ENCODE measurements at regions not wholly inside any gene's neighbourhood (a gene's known extent, or its start where the extent isn't known, plus 50 kb on each side); places are given as distances from the start of the nearest gene placed in this dataset.
"Not testable (repeated sequence)": the region's sequence is repeated elsewhere in the genome, so short reads cannot be mapped to it uniquely, and the experiment has no call there.

DNA sequence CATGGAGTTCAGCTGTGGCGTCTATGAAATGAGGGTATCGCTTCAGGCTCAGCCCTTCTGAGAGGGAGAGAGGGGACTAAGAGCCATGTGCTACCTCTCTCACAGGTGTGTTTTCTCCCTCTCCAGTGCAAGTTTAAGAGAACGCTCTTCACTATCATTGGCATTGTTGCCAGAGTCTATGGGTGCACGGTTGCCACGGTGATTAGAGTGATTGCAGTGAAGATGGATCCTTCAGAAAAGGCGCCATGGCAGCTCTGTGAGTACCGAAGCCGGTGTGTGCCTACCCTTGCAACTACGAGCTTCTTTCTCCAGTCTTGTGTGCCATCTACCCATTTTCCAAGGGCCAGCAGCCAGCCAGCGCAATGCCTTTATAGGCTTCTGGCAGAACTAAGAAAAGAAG, 290.5 kb downstream of the OMA1 start:
- DNase-seq (ENCODE audit: low read depth in 2 of 2), result no peak

DNA sequence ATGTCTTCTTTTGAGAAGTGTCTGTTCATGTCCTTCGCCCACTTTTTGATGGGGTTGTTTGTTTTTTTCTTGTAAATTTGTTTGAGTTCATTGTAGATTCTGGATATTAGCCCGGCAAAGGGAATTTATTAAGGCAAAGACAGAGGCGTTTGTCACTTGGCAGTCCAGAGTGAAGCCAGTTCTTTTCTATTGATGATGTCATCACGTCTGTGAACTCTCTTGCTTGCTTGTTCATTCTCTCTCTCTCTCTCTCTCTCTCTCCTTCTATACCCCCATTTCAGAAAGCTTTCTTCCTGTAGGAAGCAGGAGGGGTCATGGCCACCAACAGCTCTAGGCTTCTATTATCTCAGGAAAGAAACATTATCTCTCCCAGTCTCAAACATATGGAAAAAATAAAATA, 291.3 kb downstream of the OMA1 start:
- DNase-seq (ENCODE audit: low read depth in 2 of 2), result no peak

DNA sequence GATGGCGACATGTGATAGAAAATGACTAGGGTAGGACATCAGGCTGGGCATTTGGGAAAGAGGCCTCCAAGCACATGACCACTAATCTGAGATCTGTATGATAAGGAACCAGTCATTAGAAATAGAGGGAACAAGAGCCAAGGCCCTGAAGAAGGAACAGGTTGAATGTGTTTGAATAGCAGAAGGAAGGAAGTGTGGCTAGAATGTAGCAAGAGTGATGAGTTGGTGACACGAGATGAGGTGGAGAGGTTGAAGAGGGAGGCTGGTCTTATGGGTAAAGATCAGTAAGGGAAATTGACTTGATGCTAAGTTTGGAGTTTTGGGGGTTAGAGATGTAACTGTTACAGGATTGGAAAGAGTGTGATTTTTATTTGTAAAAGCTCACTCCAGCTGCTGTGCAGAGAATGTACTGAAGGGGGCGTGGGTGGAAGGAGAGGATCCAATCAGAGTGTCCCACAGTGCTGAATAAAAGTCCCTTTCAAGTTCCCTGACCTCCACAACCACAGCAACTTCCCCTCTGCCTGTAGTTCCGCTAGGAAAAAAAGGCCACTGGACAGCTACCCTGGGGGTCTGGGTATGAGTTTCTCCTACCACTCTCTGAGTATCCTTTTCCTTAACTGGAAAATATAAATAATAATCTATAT, 295.0 kb downstream of the OMA1 start:
- peak; percentile 17 to 33 for DNase-seq (ENCODE audit: low read depth in 2 of 2)

DNA sequence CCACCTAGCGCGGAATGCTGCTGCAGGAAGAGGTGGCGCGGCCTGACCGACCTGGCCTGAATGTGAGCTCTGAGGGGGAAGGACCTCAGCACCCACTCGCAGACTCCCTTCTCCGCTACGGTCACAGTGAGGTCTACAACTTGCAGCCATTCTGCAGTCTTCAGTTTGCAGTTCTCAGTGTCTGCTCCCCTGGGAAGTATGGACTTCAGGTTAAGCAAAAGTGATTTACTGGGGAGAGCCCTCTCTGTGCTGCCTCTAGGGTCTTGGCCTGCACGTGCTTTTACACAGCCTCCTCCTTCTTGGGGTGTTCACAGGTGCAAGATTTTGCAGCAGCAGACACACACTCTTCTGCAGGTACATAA, 296.0 kb downstream of the OMA1 start:
- no peak for DNase-seq (ENCODE audit: low read depth in 2 of 2)

DNA sequence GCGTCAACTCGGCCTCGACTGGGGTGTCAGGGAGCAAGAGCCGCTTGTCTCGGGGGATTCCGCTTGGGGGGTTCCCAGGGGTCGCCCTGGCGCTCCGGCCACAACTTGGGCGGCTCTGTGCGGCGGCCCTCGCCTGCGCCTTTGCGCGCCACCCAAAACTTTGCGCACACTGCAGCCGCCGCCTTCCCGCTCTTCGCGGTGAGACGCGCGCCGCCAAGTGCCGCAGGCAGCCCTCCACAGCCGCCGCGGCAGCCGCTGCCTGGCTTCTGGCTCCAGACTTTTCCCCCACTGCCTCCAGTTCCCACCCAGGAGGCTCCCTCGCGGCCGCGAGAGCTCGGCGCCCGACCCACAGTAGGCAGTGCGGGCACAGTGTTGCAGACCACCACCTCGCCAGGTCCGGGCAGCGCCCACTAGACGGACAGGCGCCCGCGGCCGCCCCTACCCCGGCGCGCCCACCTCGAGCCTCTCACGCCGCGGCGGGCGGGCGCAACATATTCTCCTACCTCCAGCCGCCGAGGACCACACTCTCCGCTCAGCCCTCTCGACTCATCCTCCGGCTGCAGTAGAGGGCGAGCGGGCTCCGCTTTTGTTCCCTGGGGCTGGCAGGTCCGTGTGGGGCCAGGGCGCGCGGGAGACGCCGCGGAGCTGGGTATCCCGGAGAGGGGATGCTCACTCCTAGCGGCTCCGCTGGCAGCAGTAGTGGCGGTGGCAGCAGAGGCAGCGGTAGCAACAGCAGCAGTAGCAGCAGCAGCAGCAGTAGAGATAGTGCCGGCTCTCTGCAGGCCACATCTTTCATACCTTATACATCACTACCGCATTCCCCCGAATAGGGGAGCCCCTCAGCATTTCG, 296.6 kb downstream of the OMA1 start:
- DNase-seq (ENCODE audit: low read depth in 2 of 2), result peak; percentile 14 to 49

DNA sequence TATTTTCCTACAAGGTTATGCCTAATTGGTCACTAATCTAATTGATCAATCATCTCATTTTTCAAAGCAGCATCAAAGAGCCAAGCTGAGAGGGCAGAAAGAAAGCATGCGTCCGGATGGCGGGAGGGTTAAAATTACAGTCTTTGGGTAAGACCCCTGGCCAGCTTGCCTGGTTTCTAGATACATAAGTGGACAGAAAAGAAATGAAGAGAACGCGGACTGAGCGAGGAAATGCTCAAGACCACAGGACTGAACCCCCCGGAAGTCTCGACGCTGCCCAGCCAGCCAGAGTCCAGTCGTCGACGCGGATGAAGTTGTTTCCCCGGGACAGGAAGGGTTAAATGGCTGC, 297.2 kb downstream of the OMA1 start:
- no peak for DNase-seq (ENCODE audit: low read depth in 2 of 2)

DNA sequence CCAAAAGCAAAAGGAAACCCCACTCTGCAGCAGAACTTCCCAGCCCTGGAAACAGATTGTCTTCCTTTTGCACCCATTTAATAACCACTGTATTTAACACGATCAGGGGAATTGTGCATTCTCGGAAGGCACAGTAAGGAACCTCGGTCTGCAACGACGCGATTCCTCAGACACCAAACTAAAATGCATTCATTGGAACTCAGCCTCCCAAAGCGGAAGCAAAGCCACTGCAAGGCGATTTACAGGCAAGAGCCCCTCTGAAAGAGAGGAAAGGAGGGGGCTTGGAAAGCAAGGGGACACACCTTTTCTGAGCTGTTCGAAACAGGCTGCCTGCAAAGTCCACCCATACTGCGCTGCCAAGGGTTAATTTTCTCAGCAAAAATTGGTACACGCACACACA, 297.7 kb downstream of the OMA1 start:
- no peak for DNase-seq (ENCODE audit: low read depth in 2 of 2)

DNA sequence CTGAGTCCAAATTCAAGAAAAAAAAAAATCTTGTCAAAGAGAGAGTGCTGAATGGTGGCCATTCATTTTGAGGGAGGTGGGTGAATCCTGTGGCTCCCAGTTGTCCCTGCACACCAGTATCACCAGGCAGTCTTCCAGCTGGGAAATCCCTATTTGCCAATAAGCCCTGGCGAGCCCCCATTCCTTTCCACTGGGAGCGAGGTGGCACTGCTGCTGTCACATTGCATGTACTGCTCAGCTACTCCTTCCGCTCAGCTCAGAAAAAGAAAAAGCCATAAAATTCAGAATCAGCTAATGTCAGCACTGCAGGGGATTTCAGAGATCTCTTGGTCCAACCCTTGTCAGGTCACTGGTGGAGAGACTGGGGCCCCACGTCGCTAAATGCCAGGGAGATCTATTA, 298.5 kb downstream of the OMA1 start:
- DNase-seq (ENCODE audit: low read depth in 2 of 2), result no peak

DNA sequence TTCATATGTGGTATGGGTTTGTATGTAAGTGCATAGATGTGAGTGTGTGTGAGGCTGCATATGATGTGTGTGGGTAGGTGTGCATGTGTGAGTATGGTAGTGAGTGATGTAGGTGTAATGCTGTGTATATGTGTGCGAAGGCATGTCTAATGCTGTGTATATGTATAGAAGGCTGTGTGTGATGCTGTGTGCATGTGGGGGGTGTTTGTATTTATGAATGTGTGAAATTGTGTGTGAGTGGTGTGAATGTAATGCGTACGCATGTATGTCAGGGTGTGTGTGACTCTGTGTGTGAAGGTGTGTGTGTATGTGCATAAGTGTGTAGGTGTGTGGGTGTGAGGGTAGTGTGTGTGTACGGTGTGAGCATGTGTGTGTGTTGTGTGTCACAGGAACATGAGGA, 300.0 kb downstream of the OMA1 start:
- DNase-seq (ENCODE audit: low read depth in 2 of 2), result no peak

DNA sequence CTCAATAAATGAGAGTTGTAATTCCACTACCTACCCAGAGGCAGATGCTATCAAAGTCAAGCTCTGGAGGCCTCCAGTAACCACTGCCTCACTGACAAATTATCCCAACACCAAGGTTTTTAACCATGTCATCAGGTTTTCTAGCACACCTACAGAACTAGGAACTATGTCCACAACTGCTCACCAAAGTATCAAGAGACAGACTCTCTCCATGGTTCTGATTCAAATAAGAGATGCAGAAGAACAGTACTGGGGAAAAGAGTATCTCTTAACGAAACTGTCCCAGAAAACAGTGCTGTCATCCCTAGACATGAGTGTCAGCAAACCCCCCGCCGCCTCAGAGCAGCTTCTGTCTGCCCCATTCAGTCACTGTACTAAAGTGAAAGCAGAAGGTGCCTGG, 301.7 kb downstream of the OMA1 start:
- no peak for DNase-seq (ENCODE audit: low read depth in 2 of 2)

DNA sequence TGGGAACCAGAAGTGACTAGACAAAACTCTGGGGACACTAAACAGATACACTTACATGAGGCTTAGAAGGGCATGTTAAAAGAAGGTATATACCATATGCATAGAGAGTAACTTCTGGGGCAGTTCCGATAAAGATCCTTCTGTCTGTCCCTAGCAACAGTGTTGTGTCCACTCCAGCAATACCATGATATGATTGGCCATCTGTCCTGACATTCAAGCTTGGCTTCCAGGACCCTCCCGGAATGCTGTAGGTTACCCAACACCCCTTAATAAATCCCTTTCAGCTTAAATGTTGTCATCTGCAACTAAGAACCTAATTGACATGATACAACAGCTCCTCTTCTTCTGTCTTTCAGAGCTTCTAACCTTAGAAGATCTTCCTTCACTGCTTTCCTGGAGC, 307.7 kb downstream of the OMA1 start:
- DNase-seq (ENCODE audit: low read depth in 2 of 2), result no peak

DNA sequence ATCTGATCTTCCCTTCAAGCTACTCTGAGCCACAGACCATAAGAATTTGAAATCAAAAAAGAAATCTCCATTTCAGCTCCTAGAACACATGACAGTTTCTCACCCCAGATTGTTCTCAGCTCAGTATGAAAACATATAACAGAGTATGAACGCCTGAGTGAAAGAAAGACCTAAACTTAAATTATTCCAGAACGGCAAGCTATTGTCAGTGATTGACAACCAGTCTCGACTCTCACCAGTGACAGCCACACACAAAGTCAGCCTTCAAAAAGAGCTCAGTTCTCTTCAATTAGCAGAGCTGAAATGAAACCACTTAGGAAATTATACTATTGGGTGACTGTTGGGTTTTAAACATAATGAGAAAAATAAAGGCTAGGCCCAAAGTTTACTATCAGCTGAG, 312.8 kb downstream of the OMA1 start:
- no peak for DNase-seq (ENCODE audit: low read depth in 2 of 2)

DNA sequence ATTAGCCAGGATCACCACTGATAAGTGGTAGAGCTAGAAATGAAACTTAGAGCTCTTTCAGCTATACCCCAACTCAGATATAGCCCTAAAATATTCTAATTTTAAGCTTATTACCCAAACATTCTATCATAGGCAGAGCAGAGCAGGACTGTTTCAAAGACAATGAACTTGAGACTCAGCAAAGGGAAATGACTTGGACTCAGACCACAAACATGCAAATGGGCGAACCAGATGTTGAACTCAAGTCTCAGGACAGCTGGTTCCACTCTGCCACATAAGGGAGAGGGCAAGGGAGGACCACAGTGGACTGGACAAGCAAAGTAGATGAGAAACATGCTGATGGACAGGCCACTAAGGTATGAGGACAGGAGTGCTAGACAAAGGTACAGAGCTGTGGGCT, 315.3 kb downstream of the OMA1 start:
- DNase-seq (ENCODE audit: low read depth in 2 of 2), result no peak

DNA sequence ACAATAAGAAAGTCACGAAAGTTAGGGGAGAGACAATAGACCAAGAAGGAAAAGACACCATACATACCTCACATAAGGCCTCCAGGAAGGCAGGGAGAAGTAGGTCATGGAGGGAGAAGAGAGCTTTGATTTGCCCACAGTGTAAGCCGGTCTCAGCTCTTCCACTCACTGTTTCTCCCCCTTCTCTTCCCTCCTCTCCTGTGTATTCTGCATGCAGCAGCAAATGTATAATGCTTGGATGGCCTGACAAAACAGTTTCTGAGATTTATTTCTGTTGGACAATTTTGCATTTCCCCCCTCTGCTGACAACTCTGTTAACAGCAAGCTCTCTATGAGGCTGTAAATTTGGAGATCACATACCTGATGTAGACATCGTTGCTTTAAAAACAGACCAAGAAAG, 318.9 kb downstream of the OMA1 start:
- DNase-seq (ENCODE audit: low read depth in 2 of 2), result no peak

DNA sequence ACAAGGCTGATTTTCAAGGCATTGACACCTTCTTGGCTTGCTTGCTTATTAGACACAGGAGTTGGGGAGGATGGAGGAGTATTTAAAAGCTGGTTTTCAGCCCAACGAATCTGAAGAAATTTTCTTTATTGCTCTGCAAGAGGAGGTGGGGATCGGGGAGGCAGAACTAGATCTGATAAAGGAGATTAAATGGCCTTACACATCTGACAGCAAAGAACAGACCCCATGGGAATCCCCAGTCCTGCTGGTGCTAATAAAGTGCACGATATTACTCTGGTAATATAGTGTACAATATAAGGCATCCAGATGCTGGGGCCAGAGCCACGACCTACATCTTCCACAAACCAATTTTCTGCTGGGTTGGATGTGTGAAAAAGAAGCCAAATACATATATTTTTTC, 323.0 kb downstream of the OMA1 start:
- no peak for DNase-seq (ENCODE audit: low read depth in 2 of 2)

DNA sequence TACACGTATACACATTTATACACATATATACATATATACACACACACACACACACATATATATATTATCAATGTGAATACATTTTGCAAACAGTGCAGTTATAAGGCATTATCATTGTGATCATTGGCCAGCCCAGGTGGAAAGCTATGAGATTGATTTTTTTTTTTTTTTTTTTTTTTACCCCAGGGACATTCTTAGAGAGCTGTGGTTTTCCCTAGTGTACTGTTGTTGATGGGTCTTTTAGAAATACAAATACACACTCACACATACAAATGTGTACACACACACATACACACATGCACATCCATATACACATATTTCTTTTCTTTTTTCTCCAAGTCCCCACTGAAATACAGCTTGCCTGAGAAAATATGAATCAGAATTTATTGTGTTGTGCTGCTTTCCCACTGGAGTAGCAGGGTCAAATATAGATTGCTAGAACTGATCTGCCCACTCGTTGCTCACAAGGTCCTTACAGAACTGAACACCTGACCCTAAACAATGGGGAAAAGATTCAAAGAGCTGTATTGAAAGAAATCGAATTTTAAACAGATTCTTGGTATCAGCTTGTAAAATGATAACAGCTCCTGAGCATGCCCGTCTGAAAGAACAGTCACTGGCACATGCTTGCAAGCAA, 325.6 kb downstream of the OMA1 start:
- DNase-seq (ENCODE audit: low read depth in 2 of 2), result no peak

DNA sequence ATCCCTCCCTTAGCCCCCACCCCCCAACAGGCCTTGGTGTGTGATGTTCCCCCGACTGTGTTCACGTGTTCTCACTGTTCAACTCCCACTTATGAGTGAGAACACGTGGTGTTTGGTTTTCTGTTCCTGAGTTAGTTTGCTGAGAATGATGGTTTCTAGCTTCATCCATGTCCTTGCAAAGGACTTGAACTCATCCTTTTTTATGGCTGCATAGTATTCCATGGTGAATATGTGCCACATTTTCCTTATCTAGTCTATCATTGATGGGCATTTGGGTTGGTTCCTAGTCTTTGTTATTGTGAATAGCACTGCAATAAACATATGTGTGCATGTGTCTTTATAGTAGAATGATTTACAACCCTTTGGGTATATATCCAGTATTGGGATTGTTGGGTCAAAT, 330.4 kb downstream of the OMA1 start:
- not testable (repeated sequence) for DNase-seq (ENCODE audit: low read depth in 2 of 2)

DNA sequence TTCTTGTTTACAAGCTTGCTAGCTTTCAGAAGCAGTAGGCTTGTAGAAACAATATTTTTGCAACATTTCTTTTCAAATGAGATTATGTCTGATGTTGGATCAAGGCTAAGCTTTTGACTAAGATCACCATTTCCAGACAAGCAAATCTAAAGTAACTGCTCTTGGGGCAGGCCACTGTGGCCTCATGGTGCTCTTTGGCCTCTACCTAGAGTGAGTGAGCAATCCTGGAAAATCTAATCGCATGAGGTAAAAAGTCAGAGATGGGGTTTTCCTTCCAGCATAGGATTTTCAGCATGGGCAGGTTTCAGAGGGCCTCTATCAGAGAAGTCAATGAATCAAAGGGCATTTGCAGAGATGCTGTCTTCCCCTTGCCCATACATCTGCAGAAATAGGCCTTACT, 331.9 kb downstream of the OMA1 start:
- no peak for DNase-seq (ENCODE audit: low read depth in 2 of 2)

DNA sequence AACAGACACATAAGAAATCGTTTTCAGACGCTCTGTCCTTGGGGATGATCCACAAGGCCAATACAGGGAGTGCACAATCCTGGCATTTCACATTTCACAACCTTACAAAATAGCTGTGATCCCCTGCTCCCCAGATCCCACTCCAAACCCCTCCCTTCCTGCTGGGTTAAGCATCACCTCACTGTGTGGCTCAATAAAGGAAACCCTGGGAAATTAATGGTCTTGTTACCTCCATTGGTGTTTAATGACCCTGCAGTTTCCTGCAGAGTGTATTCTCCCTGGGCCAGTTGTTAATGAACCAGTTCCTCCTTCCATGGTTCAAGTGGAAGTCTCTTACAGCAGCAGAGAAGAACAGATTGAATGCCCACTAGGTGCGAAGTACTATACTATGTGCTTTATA, 334.7 kb downstream of the OMA1 start:
- no peak for DNase-seq (ENCODE audit: low read depth in 2 of 2)

DNA sequence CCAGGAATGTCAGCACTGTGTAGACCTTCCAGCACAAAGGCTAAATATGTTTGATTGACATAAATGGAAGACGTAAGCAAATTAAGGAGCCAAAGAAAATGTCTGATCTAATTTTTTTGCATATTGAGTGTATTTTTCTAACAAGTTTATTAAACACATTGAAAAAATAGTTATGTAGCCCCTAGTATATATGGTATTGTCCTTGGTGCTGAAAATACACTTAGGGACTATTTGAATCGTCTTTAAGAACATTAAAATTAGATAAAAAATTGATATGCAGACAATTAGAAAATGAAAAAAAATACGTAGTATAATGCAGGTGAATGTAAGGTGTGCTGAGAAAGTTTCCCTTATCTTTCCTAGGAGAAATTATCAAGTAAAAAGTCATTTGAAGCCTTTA, 337.0 kb downstream of the OMA1 start:
- DNase-seq (ENCODE audit: low read depth in 2 of 2), result no peak

DNA sequence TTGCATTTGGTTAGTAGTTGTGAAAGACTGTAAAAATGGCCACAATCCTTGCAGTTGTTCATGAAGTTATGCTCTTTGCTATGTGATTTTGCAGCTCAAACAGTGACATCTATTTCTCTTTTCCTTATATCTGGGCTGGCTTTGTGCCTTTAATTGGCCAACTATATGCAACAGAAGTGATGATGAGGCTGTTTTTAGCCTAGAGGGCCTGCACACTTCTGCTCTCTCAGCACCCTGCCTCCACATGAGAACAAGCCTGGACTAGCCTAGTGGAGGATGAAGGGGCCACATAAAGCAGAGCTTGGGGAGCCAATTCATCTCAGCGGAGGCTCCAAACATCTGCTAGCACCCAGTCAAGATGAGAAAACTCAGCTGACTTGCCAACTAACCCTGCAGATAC, 339.8 kb downstream of the OMA1 start:
- DNase-seq (ENCODE audit: low read depth in 2 of 2), result no peak

DNA sequence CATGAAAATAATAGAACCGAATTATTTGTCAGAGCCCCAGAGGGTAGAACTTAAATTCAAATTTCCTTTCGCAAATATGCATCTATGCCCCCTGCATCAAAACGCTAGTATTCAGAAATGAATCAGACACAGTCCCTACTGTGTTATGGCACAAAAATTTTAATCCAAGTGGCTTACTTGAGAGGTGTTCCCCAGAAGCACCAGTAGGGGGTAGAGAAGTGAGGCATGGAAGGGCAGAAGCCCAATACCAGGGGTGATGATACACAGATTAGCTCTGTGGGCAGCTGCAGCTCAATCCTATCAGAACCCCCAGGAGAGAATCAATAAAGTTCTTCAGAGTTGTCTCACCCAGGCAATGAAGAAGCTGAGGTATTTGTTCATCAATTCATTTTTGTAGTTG, 342.2 kb downstream of the OMA1 start:
- DNase-seq (ENCODE audit: low read depth in 2 of 2), result peak; percentile 8 to 9

DNA sequence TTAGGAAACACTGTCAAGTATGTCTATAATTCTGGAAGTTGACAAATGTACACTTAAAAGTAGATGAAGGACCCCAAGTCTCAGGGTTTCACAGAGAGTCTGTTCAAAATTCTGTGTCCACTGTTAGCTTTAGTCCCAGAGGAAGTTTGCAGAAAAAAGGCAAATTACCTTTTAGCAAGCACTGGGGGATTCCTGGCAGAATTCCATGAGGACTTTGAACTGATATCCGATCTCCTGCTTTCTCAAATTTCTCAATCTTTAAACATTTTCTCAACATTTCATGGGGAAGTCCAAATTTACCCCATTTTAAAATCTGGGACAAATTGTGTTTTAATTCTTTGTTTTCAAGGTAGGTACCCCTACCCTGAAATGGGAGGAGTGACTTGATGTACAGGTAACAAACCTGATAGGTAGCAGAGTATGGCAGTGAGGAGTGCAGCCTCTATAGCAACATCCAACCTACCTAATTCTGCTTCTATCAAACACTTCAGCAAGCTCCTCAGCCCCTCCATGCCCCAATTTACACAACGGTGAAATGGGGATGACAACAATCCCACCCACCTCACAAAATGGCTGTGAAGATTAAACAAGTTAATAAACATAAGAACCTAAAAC, 344.9 kb downstream of the OMA1 start:
- no peak for DNase-seq (ENCODE audit: low read depth in 2 of 2)
